Trophoblast cell (in vitro differentiated cells and primary cell): ENCODE measurements at regions not wholly inside any gene's neighbourhood (a gene's known extent, or its start where the extent isn't known, plus 50 kb on each side); places are given as distances from the start of the nearest gene placed in this dataset.

Experiments
- DNase-seq, 2 donors: peaks; one replicate each; pipeline ENCODE4 v3.0.0-alpha.2; 2016
- H2AFZ ChIP-seq: 2 replicates; pipeline ENCODE4 v1.6.1; 2013; ENCODE audit warnings: low read length, moderate library complexity, mild to moderate bottlenecking; ENCODE audit not compliant: insufficient read depth, poor library complexity
- H2AK5ac ChIP-seq: 2 replicates; pipeline ENCODE4 v1.6.1; 2013; ENCODE audit warnings: mild to moderate bottlenecking, low read length
- H2BK120ac ChIP-seq: 2 replicates; pipeline ENCODE4 v1.6.1; 2013; ENCODE audit warnings: low read length, mild to moderate bottlenecking, moderate library complexity; ENCODE audit not compliant: insufficient read depth, poor library complexity
- H2BK12ac ChIP-seq: 2 replicates; pipeline ENCODE4 v1.6.1; 2013; ENCODE audit warnings: mild to moderate bottlenecking, low read length, moderate library complexity
- H2BK5ac ChIP-seq: 2 replicates; pipeline ENCODE4 v1.6.1; 2013; ENCODE audit warnings: low read length, low read depth, moderate library complexity, mild to moderate bottlenecking; ENCODE audit not compliant: poor library complexity
- H3K14ac ChIP-seq: 2 replicates; pipeline ENCODE4 v1.6.1; 2013; ENCODE audit warnings: mild to moderate bottlenecking, low read length
- H3K18ac ChIP-seq: 2 replicates; pipeline ENCODE4 v1.6.1; 2013; ENCODE audit warnings: mild to moderate bottlenecking, low read length
- H3K23ac ChIP-seq: 2 replicates; pipeline ENCODE4 v1.6.1; 2013; ENCODE audit warnings: low read length
- H3K27ac ChIP-seq: 2 replicates; pipeline ENCODE4 v1.5.1; 2013; ENCODE audit warnings: low read depth, mild to moderate bottlenecking, inconsistent platforms, low read length, moderate library complexity
- H3K27me3 ChIP-seq: 2 replicates; pipeline ENCODE4 v1.6.1; 2013; ENCODE audit warnings: inconsistent platforms, mild to moderate bottlenecking, low read length, moderate library complexity; ENCODE audit not compliant: insufficient read depth
- H3K36me3 ChIP-seq, 2 experiments: 1 replicate in 1 of 2; 2 replicates in 1 of 2; pipeline ENCODE4 v1.6.1; 2013; ENCODE audit warnings: low read length in 2 of 2, mild to moderate bottlenecking in 2 of 2, moderate library complexity in 1 of 2; ENCODE audit not compliant: insufficient read depth in 2 of 2, control insufficient read depth in 1 of 2
- H3K4ac ChIP-seq: 2 replicates; pipeline ENCODE4 v1.6.1; 2013; ENCODE audit warnings: low read depth, mild to moderate bottlenecking, low read length, moderate library complexity
- H3K4me1 ChIP-seq, 2 experiments: 1 replicate in 1 of 2; 2 replicates in 1 of 2; pipeline ENCODE4 v1.6.1; 2013; ENCODE audit warnings: low read length in 2 of 2, mild to moderate bottlenecking in 2 of 2, moderate library complexity in 1 of 2; ENCODE audit not compliant: insufficient read depth in 2 of 2, control insufficient read depth in 1 of 2
- H3K4me2 ChIP-seq: 2 replicates; pipeline ENCODE4 v1.6.1; 2013; ENCODE audit warnings: inconsistent platforms, mild to moderate bottlenecking, low read length, moderate library complexity
- H3K4me3 ChIP-seq: 2 replicates; pipeline ENCODE4 v1.5.1; 2013; ENCODE audit warnings: mild to moderate bottlenecking, low read depth, low read length, inconsistent platforms
- H3K79me1 ChIP-seq: one replicate; pipeline ENCODE4 v1.6.1; 2013; ENCODE audit warnings: low read length
- H3K79me2 ChIP-seq: 2 replicates; pipeline ENCODE4 v1.6.1; 2013; ENCODE audit warnings: low read length, mild to moderate bottlenecking; ENCODE audit not compliant: control insufficient read depth, insufficient read depth, poor library complexity
- H3K9ac ChIP-seq: 2 replicates; pipeline ENCODE4 v1.6.1; 2013; ENCODE audit warnings: mild to moderate bottlenecking, low read length
- H3K9me3 ChIP-seq: 2 replicates; pipeline ENCODE4 v1.6.1; 2013; ENCODE audit warnings: low read depth, mild to moderate bottlenecking, control low read depth, inconsistent platforms, low read length; ENCODE audit not compliant: insufficient read depth
- H4K12ac ChIP-seq: 2 replicates; pipeline ENCODE4 v1.6.1; 2013; ENCODE audit warnings: low read depth, mild to moderate bottlenecking, low read length, moderate library complexity
- H4K8ac ChIP-seq: 2 replicates; pipeline ENCODE4 v1.6.1; 2013; ENCODE audit warnings: low read depth, mild to moderate bottlenecking, low read length, moderate library complexity
- H4K91ac ChIP-seq: one replicate; pipeline ENCODE4 v1.6.1; 2013; ENCODE audit warnings: low read depth, mild to moderate bottlenecking, low read length, moderate library complexity
- WGBS: extraction: QIAGEN DNeasy Blood & Tissue Kit; methylation state at CpG from one replicate; pipeline ENCODE4 v1.1.7; 2013; ENCODE audit warnings: missing lambda C conversion rate; ENCODE audit not compliant: insufficient read length, insufficient coverage; ENCODE audit errors: extremely low coverage; 5-methylcytosine and 5-hydroxymethylcytosine counted together

DNA sequence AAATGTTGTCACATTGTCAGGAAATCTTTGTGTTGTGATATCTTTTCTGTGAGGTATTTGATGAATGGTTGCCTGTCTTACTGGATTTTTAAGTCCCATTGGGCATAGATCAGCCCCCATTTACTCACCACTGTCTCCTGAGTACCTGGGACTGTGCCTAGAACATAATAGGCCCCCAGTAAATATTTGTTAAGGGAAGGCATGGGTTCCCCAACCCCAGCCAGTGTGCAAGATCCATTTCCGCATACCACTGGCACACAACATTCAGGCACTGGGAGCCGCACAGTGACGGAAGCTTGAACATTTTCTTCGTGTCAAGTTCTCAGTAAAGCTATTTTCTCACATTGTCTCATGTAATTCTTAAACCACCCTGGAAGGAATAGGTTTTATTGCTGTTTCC lies 72.2 kb downstream of the UNC5CL start:
- Histone ChIP-seq H2BK120ac (no peak overlapping the region), H3K14ac (no peak overlapping the region), H4K12ac (no peak overlapping the region), H3K79me1 (no peaks in the 10 kb centered on the region), H3K4ac (no peak overlapping the region), H2BK5ac (no peak overlapping the region), H3K18ac (no peak overlapping the region), H3K9ac (no peak overlapping the region), H3K79me2 (no peaks in the 10 kb centered on the region), H3K27me3 (no peaks in the 10 kb centered on the region), H3K23ac (no peak overlapping the region), H3K4me2 (no peak overlapping the region), H3K4me3 (no peak overlapping the region), H3K9me3 (no peaks in the 10 kb centered on the region), H2BK12ac (no peak overlapping the region), H3K27ac (no peak overlapping the region), H3K4me1 (no peaks in the 10 kb centered on the region), H2AK5ac (no peak overlapping the region), H4K8ac (no peak overlapping the region), H2AFZ (no peak overlapping the region), H4K91ac (no peak overlapping the region), H3K36me3 (no peaks in the 10 kb centered on the region)
- DNase-seq = no peak
- WGBS = no CpG with 5 or more reads among the region's 4 CpGs

DNA sequence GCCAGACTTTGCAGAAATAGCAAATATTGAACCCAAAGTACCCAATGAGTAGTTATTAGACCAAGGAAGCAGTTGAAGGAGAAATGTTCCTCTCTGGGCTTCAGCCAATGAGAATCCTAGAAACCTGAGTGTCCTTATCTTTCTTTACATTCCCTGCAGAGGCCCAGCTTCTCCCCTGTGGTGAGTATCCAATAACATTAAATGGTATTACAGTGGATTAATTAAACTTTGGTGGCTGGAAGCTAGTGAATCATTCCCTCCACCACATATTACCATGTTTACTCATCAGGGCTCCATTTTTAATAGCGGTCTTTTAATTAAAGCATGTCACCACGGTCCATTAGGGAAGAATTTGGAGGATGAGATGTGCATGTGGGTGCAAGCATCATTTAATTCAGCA lies 74.0 kb downstream of the UNC5CL start:
- H3K4me2 ChIP-seq = no peak overlapping the region
- H2AK5ac ChIP-seq = no peak overlapping the region
- H3K9me3 ChIP-seq = no peaks in the 10 kb centered on the region
- DNase-seq = no peak
- H3K79me1 ChIP-seq = no peaks in the 10 kb centered on the region
- H3K4me1 ChIP-seq = no peaks in the 10 kb centered on the region
- no peak overlapping the region for H4K91ac ChIP-seq
- no peak overlapping the region for H3K9ac ChIP-seq
- no peak overlapping the region for H3K14ac ChIP-seq
- H2BK5ac ChIP-seq = no peak overlapping the region
- no CpG with 5 or more reads among the region's 2 CpGs for WGBS
- no peak overlapping the region for H3K23ac ChIP-seq
- no peak overlapping the region for H4K12ac ChIP-seq
- H3K18ac ChIP-seq = no peak overlapping the region
- H3K4ac ChIP-seq = no peak overlapping the region
- no peak overlapping the region for H3K4me3 ChIP-seq
- no peaks in the 10 kb centered on the region for H3K36me3 ChIP-seq
- no peaks in the 10 kb centered on the region for H3K27me3 ChIP-seq
- no peak overlapping the region for H4K8ac ChIP-seq
- H2BK120ac ChIP-seq = no peak overlapping the region
- no peaks in the 10 kb centered on the region for H3K79me2 ChIP-seq
- no peak overlapping the region for H2AFZ ChIP-seq
- no peak overlapping the region for H3K27ac ChIP-seq
- no peak overlapping the region for H2BK12ac ChIP-seq

DNA sequence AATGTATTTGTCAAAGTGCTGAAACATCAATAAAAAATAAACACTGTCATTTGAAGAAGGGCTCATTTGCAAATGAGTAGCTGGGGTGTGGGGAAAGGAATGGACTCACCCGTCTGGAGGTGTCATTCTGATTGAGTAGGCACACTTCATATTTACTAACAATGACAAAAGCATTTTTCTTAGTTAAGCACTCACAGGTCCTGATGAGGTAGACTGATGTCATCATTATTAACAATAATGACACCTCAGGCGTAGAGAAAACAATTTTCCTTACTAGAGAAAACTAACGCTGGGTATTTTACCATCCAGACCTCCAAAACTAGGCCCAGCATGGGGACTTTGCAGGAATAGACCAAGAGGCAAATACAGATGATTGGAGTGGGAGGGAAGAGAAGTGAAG lies 76.0 kb downstream of the UNC5CL start:
- no peak overlapping the region for H2BK5ac ChIP-seq
- no peak overlapping the region for H2AFZ ChIP-seq
- no peak for DNase-seq
- no peak overlapping the region for H4K91ac ChIP-seq
- H3K79me2 ChIP-seq = no peaks in the 10 kb centered on the region
- H3K4me3 ChIP-seq = no peak overlapping the region
- H3K23ac ChIP-seq = no peak overlapping the region
- H3K14ac ChIP-seq = no peak overlapping the region
- no peak overlapping the region for H3K4ac ChIP-seq
- no CpG with 5 or more reads among the region's 3 CpGs for WGBS
- H3K27me3 ChIP-seq = no peaks in the 10 kb centered on the region
- no peak overlapping the region for H3K27ac ChIP-seq
- no peak overlapping the region for H2AK5ac ChIP-seq
- H4K12ac ChIP-seq = no peak overlapping the region
- H3K36me3 ChIP-seq = no peaks in the 10 kb centered on the region
- H3K18ac ChIP-seq = no peak overlapping the region
- H3K79me1 ChIP-seq = no peaks in the 10 kb centered on the region
- no peak overlapping the region for H3K9ac ChIP-seq
- H3K4me1 ChIP-seq = no peaks in the 10 kb centered on the region
- no peak overlapping the region for H4K8ac ChIP-seq
- no peak overlapping the region for H2BK12ac ChIP-seq
- no peaks in the 10 kb centered on the region for H3K9me3 ChIP-seq
- H3K4me2 ChIP-seq = no peak overlapping the region
- no peak overlapping the region for H2BK120ac ChIP-seq

DNA sequence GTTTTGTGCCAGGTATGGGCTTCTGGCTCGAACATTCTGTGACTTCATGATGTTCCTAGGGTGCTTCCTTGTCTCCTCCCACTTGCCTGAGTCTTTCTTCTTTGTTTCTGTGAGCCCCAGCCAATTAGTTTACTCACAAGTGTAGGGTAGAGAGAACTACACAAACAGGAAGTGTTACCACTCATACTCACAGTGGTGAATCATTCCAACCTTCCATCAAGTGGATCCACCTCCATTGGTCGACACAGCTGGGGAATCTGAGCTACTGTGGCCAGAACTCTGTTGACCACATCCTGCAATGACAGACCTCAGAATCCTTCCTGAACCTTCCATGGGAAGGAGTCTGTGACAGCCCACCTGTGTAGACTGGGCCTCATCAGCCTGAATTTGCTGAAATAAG lies 76.8 kb downstream of the UNC5CL start:
- Histone ChIP-seq H3K36me3 (no peaks in the 10 kb centered on the region), H2BK5ac (no peak overlapping the region), H3K18ac (no peak overlapping the region), H2BK12ac (no peak overlapping the region), H2BK120ac (no peak overlapping the region), H3K4me1 (no peaks in the 10 kb centered on the region), H3K27me3 (no peaks in the 10 kb centered on the region), H4K12ac (no peak overlapping the region), H3K27ac (no peak overlapping the region), H3K79me1 (no peaks in the 10 kb centered on the region), H3K4ac (no peak overlapping the region), H3K4me2 (no peak overlapping the region), H3K4me3 (no peak overlapping the region), H3K9me3 (no peaks in the 10 kb centered on the region), H4K91ac (no peak overlapping the region), H2AFZ (no peak overlapping the region), H3K14ac (no peak overlapping the region), H2AK5ac (no peak overlapping the region), H3K23ac (no peak overlapping the region), H3K9ac (no peak overlapping the region), H3K79me2 (no peaks in the 10 kb centered on the region), H4K8ac (no peak overlapping the region)
- DNase-seq = no peak
- WGBS = no CpG with 5 or more reads among the region's 2 CpGs
